Cerebellar cortex (tissue), 1 donor: ENCODE measurements at regions not wholly inside any gene's neighbourhood (a gene's known extent, or its start where the extent isn't known, plus 50 kb on each side); places are given as distances from the start of the nearest gene placed in this dataset.
"Not testable (repeated sequence)": the region's sequence is repeated elsewhere in the genome, so short reads cannot be mapped to it uniquely, and the experiment has no call there.

Experiments used
- DNase-seq: peaks from one replicate; pipeline ENCODE4 v3.0.0-alpha.2; 2015; ENCODE audit warnings: low spot score

DNA sequence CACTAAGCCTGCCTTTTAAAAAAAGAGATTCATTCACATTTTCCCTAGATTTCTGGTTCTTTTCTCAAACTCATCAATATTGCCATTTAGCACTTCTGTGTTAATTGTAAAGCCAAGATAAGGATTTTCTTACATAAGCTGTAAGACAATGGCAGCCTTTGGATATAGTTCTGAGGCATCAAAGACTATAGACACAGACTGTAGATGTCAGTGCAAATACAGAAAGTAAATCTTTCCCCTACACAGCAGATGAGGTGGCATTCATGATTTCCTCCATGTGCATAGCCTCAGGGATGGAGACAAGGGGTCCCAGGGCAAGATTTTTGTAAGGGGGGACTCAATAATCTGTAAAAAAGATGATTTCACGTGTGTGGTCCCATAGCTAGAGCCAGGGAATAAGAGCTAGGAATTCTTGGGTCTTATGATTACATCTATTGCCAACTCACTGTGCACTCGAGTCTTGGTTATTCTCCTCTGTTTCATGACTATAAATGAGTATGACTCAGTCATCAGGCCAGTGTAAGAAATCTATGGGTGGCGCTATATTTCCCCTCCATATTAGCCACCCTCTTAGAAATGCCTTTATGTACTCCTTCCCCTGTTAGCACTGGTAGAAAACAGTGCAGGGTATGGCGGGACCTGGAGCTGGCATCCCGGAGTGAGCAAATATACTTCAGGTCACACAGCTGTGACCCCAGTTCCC is 207.5 kb downstream of the EXOC5 start:
- DNase-seq: no peak

DNA sequence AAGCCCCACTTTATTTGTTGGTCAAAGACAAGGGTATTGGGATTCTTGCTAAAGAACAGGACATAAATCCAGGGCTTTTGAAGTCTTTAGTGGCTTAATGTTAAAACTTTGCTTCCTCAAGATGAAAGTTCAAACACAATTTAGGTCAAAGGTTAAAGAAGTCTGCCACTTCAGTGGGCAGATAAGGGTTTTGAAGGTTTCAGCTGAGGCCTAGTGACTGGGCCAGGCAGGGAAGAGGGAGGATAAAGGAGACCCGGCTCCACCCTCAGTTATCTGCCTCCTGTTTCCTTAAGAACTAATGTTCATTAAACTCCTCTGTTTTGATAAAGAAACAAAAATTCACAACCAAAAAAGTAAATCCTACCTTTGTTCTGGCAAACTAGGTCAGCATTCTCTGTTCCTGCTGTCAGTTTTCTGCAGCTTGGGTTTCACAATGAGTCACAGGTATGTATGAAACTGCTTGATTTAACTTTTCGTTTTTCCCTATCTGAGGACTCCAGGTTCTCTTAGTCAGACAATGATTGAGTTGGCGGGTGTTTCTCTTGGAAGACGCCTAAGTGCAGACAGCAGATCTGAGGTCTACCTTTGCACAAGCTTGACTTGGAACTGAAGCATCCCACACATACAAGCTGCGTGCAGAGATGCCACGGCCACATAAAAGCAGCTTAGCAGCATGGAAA is 208.3 kb downstream of the EXOC5 start:
- no peak for DNase-seq

DNA sequence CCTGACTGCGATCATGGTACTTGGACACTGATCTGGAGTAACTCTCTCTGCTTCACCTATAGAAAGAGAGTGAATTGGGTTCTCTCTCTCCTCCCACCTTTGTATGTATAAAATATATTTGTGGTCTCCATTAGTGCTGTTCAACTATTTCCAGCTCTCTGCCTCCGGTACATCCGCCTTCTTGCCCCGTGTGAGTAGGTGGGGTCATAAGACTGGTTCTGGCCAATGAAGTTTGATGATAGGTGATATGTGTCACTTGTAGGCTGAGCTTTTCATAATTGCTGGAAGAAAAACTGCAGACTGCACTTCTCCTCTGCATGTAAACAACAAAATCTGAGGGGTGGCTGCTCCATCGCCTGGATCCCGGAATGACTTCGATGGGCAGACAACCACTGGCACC is 210.4 kb downstream of the EXOC5 start:
- peak; percentile 74 for DNase-seq

DNA sequence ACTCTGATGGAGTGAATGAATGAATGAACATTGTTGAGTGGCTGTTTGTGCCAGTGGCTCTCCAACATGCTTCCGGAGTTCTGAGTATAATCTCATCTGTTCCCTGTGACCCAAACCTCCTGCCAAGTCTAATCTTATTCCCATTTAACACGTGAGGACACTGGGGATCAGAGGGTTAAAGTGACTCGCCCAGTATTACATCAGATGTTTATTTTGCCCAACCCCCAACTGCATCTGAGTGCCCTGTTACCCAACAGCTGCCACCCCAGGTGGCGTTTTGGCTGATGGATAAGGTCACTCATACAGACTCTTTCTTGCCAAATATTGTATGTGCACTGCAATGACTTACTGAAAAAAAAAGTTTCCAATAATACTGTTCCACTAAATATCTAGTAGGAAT is 210.9 kb downstream of the EXOC5 start:
- peak; percentile 67 for DNase-seq

DNA sequence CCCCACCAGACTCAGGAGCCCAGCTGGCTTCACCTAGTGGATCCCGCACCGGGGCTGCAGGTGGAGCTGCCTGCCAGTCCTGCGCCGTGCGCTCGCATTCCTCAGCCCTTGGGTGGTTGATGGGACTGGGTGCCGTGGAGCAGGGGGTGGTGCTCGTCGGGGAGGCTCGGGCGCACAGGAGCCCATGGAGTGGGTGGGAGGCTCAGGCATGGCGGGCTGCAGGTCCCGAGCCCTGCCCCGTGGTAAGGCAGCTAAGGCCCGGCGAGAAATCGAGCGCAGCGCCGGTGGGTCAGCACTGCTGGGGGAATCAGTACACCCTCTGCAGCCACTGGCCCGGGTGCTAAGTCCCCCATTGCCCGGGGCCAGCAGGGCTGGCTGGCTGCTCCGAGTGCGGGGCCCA is 212.2 kb downstream of the EXOC5 start:
- not testable (repeated sequence) for DNase-seq

DNA sequence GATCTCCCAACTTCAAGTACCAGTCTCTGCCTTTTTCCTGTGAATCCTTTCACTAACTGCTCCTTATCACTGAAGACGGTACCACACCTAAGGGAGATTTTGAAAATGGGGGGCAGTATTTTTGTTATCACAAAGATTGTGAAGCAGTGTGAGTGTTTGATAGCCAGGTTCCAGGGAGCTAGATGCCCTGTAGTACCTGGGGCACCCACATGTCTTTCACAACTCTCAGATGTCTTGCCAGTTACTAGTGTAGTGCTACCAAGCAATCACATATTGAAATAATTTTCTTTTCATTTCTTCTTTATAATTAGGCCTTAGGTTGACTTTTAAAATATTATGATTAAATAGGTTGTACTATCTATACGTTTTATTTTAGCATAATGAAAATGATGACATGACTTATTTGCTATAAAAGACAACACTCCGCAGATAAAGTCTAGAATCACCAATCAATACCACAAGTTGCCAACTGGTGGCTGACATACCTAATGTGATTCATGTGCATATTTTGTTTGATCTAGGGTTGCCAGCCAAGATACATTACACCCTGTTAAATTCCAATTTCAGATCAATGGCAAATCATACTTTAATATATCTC is 215.9 kb downstream of the EXOC5 start:
- DNase-seq: no peak

DNA sequence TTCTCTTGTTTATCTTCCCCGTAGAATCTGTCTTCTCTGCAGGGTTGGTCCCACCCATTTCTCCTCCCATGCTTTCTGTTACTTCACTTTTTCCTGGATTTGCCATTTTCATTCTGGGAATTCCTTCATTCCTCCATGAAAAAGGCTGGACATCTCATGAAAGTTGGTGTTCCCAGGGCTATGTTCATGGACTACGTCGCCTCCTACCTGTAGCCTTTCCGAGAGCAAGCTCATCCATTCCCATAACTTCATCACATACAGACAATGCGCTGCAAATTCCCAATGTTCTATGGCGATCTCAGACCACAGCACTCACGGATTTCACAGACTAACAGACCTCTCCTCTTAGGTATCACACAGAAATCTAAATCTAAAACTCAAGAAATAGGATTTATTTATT is 217.1 kb downstream of the EXOC5 start:
- DNase-seq: no peak

DNA sequence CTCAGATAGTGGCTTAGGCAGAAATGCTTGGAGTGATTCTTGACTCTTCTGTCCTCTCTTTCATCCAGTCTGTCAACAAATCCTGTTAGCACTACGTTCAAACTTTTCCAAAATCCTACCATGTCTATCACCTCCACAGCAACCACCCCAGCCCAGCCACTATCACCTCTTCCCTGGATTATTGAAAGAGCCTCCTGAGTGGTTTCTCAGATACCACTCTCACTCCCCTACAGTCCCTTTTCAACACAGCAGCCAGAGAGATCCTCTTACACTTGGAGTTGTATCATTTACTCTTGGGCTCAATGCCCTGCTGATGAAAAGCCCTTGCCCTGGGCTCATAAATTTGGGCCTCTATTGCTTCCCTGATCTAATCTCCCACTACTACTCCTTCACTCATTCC is 218.9 kb downstream of the EXOC5 start:
- no peak for DNase-seq

DNA sequence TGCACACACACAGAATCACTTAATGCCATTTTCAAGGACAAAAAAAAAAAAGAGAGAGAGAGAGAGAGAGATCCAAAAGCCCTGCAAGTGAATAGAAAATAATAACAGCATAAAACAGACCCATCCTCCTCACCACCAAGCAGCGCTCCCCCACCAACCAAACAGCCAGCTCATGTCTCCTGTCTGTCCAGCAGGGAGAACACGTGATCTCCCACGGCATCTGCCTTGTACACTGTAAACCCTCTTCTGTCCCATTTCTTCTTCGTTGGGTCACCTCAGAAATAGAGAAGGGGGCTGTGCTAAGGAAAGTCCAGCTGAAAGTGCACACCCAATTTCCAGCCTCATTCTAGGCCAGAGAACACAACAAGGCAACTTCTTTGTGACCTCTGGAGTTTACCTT is 222.5 kb downstream of the EXOC5 start:
- DNase-seq: no peak

DNA sequence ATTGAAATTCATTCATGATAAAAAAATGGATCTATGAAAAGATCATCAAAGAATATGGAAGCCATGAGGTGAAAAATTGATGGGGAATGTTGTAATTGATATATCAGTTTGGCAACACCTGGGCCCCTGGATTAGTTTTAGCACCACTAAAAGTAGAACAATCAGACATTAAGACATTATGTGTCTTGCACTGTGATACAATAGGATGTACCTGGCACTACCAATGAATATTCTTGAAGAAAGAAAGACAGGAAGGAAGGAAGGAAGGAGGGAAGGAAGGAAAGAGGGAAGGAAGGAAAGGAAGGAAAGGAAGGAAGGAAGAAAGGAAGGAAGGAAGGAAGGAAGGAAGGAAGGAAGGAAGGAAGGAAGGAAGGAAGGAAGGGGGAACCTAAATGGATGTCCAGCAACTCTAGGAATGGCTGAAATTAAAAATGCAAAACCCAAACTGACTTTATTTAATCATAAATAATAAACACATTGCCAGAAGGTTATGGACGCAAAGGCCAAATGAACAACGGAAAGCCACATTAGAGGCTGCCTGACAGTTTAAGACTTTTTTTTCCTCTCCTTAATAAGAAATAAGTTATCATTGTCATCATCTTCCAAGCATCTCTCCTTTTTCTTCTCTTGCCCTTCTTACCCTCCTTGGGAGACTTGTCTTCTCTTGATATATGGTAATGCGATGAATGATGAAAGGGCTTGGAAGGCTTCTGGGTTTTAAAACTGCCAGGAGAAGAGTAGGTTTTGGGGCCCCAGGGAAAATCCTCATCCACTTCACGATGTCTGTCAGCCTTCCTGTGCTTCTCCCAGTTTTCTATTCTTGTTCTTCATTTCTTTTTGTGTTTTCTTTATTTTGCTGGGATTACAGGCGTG is 224.4 kb downstream of the EXOC5 start:
- not testable (repeated sequence) for DNase-seq

DNA sequence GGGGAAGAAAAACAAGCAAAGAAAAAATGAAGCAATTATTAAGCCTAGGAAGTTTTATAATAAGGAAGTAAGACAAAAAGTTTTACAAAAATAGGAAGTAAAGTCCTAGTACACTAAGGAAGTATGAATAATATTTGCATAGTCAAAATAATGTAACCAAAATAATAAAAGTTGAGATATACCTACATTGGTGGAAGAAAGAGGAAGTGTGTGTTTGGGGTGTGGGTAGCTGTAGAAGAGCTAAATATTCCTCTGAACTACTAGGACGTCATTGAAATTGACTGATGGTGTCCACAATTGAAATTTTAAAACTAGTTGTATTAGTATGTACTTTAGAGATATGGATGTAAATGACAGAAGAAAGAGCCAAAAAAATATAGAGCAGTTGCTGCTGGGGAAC is 228.4 kb upstream of the OTX2 start:
- no peak for DNase-seq

DNA sequence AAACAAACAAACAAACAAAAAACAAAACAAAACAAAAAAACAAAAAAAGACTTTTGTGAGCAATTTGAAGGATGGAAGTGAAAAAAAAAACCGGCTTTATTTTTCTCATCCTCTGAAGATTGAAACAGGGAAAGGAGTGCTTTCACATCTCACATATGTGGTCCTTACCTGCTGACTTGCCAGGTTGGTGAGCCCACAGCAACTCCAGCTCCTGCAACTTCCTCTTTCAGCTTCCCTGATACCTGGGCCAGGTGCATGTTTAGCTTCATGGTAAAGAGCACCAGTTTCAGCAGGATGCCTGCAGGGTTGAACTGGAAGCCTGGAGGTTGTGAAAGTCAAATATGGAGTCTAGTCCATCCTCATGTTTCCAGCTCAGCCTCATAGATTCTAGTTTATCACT is 221.2 kb upstream of the OTX2 start:
- no peak for DNase-seq

DNA sequence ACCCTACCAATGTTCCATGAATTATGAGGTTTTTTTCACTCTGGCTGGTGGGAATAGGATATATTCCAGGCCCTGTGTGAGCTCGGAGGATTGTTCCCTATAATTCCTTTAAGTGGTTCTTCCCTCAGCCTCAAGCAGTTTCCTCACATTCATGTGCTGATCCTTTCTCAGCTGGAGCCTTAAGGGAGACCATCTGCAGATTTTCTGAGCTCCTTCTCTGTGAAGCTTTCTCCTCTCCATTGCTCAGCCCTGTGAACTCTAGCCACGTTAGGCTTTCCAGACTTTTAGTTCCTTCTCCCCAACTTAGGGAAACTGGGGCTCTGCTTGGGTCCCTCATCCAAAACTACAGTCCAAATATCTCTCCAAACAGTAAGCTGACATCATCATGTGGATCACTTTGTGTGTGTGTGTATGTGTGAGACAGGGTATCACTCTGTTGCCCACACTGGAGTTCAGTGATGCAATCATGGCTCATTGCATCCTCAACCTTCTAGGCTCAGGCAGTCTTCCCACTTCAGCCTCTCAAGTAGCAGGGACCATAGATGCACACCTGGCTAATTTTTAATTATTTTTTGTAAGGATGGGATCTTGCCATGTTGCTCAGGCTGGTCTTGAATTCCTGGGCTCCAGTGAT is 219.5 kb upstream of the OTX2 start:
- no peak for DNase-seq

DNA sequence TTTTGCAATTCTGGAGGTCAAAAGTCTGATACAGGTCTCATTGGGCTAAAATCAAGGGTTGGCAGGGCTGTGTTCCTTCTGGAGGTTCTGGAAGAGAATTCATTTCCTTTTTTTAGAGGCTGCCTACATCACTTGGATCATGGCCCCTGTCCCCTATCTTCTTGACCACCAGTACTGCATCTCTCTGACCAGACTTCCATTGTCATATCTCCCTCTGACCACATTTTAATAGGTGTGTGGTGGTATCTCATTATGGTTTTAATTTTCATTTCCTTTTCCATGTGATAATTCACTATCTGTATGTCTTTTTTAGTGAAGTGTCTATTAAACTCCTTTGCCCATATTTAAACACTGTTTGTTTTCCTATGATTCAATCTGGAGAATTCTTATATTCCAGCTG is 215.2 kb upstream of the OTX2 start:
- DNase-seq: no peak

DNA sequence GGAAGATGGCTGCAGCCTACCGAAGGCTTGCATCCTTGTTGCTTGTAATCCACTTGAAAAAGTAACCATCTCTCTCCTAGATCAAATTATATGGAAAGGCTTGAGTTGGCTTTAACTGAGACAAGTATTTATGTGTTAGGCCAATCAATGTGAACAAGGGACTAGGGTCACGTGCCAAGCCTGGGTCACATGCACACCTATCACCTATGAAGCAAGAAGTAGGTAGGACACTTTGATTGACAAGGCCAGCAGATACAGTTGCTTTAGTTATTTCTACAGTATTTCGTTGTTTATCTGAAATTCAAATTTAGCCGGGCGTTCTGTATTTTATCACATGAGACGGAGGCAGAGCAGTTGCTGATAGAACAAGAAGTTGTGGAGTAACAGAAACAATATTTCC is 212.3 kb upstream of the OTX2 start:
- DNase-seq: no peak

DNA sequence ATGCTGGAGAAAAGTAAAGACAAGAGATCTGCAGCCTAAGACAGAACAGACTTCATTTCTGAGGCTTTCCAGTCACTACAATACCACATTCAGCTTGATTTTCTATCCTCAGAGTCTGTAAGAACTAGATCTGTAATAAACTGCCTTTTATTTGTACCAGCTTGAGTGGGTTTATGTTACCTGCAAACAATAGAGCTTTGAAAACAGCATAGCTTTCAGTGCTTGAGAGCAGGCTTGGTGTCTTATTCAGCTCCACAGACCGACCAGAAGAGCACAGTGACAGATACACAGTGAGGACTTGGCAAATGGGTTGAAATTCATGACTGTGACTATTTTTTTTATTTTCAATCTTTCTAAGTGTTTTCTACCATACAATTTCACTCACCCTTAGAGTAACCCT is 207.8 kb upstream of the OTX2 start:
- DNase-seq: no peak

DNA sequence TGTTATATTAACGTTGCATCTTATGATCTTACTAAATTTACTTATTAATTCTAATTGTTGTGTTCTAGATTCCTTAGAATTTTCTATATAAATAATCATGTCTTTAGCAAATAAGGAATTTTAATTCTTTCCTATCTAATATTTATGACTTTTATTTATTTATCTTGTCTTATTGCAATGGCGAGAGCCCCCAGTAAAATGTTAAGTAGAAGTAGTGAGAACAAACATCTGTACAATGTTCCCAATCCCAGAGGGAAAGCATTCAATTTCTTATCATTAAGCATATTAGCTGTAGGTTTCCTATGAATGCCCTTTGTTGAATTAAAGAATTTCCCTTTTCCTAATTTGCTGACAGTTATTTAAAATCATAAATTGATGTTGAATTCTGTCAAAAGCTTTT is 203.7 kb upstream of the OTX2 start:
- DNase-seq: no peak

DNA sequence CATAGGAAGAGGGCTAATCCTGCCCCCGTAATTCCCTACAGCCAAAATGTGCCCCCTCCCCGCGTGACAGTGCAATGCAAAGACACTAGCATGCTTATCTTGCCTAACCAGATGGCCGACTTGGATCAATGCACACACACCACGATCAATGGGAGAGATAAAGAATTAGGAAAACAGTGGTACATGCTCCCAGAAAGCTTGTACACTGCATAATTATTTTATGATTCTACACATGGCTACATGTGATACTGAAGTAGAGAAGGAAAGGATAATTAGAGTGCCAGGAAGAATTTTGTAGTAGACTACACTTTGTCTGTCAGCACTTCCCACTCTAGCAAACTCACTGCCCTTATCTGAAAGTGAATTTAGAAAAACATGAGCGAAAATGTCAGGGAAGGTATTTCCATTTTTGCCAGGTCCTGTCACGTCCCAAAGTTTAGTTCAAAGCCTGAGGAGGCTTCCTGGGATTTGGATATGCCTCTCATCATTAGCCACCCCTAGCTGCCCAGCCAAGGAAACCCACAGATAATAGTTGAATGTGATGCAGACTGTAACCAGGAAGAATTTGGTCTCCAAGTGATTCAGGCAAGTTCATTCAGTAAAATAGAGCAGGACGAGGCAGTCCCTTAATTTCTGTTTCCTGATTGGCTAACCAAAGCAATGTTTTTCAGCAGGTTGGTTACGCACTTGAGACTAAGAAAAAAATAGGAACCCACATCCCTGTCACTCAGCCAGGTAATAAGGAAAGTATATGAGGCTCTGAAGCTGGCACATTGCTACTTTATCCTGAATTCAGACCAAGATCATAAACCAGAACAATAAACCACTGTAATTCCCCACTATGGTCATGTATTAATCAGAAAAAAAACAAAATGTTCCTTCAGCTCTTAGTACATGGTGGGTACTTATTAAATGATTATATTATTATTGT is 199.6 kb upstream of the OTX2 start:
- peak; percentile 5 for DNase-seq

DNA sequence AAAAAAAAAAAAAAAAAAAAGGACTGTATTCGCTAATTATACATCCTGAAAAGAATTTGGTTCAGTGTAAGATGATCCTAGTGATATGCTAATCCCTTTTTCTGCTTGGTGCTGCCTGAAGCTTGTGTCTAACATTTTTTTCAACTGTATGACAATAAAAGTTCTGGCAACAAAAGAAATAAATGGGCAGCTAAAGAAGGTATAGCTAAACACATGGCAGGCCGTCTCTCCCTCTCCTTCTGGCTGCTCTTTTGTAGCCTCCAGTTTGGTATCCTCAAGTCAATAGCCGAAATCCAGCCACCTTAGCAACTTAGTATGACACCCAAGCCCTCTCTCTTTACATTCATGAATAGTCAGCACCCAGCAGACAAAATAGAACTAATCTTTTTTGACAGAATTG is 198.3 kb upstream of the OTX2 start:
- no peak for DNase-seq

DNA sequence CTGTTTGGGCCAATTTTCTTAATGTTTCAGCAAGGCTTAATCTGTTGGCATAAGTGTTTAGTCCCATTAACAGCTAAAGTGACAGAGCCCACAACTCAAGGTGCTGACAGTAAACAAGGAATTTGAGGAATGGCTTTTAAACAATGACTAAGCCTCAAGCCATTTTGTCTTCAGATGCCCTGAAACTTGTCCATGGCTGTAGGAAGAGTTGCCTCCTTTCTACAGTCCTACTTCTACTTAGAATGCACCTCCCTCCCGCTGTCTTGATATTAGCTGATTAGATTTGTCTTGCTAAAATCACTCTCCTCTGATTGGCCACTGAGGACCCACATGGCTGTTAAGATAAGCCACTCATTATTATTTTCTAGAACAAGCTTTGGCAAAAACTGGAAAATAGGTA is 188.4 kb upstream of the OTX2 start:
- DNase-seq: no peak
